Upper lobe of left lung (tissue), 6 donors: ENCODE measurements at regions not wholly inside any gene's neighbourhood (a gene's known extent, or its start where the extent isn't known, plus 50 kb on each side); places are given as distances from the start of the nearest gene placed in this dataset.

ENCODE experiments used
- ATAC-seq, 2 donors: fragments of 200-7000 bp; cut with Tn5 transposase; one replicate each; pipeline ENCODE4 v1.9.1; 2022; ENCODE audit warnings: mild to moderate bottlenecking in 2 of 2, moderate library complexity in 2 of 2; ENCODE audit not compliant: low FRiP score in 2 of 2
- DNase-seq, 2 donors: peaks; one replicate each; pipeline ENCODE4 v3.0.0-alpha.2; 2019 to 2020
- H3K27ac ChIP-seq, 4 donors: fragments of 200-600 bp; sonication (generic); one replicate each; pipeline ENCODE4 v1.5.1; 2016 to 2019
- H3K27me3 ChIP-seq, 4 donors: fragments of 200-600 bp; sonication (generic); one replicate each; pipeline ENCODE4 v1.5.1; 2017 to 2019
- H3K36me3 ChIP-seq, 4 donors: fragments of 200-600 bp; sonication (generic); one replicate each; pipeline ENCODE4 v1.5.1; 2016 to 2019
- H3K4me1 ChIP-seq, 4 donors: fragments of 200-600 bp; sonication (generic); one replicate each; pipeline ENCODE4 v1.5.1; 2018 to 2019
- H3K4me3 ChIP-seq, 4 donors: fragments of 200-600 bp; sonication (generic); one replicate each; pipeline ENCODE4 v1.5.1; 2017 to 2019; ENCODE audit warnings: mild to moderate bottlenecking in 2 of 4, moderate library complexity in 1 of 4
- H3K9me3 ChIP-seq, 4 donors: fragments of 200-600 bp; sonication (generic); one replicate each; pipeline ENCODE4 v1.5.1; 2018 to 2019
- EP300 ChIP-seq, 4 donors: sonication (generic); formaldehyde crosslinking; IDR thresholded peaks; one replicate each; pipeline ENCODE4 v1.5.1; 2017; ENCODE audit warnings: antibody characterized with exemption in 4 of 4, control low read depth in 2 of 4
- POLR2A ChIP-seq, 4 donors: fragments of 450-650 bp; IDR thresholded peaks; one replicate each; pipeline ENCODE4 v1.5.1; 2016 to 2017; ENCODE audit warnings: antibody characterized with exemption in 4 of 4, mild to moderate bottlenecking in 2 of 4
- POLR2AphosphoS5 ChIP-seq, 2 donors: sonication (generic); formaldehyde crosslinking; IDR thresholded peaks; one replicate each; pipeline ENCODE4 v1.5.1; 2017; ENCODE audit warnings: antibody characterized with exemption in 2 of 2
- WGBS, 2 donors: methylation state at CpG; one replicate each; pipeline ENCODE4 v1.1.5; 2017 to 2018; 5-methylcytosine and 5-hydroxymethylcytosine counted together
- TF ChIP-seq, protein P1 (sequence below), 6 experiments: fragments of 450-650 bp in 4 of 6; fragments of 200-600 bp in 2 of 6; sonication (generic) in 2 of 6; IDR thresholded peaks; one replicate each; pipeline ENCODE4 v1.5.1; 2016 to 2019; ENCODE audit warnings: antibody characterized with exemption in 6 of 6
- donor health status: DM: no; HTN: no; CAD: no; lungs with moderate emphysema.
- donor health status: DM: no; HTN: yes; CAD: no; lungs with severe emphysema.

DNA sequence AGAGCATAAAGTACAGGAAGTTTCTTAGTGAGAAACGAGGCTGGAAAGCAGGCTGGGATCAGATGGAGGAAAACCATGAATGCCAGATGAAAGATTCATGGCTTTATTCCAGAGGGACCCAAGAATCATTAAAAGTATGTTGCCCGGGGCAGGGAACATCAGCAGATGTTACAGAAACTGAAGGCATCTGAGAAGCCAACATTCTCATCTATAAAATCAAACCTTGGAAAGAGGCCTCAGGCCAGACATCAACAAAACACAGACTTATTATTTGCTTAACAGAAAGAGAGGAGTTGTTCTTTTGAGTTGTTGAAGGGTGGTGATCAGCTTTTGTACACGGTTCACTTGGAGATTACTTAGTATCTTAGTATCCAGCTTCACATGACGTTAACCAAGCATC lies 543.6 kb downstream of the RFC3 start:
- TF ChIP-seq POLR2A (IDR thresholded peaks at IDR 0.05) (no peak), POLR2AphosphoS5 (IDR thresholded peaks at IDR 0.05) (no peak), EP300 (IDR thresholded peaks at IDR 0.05) (no peak)
- TF ChIP-seq, protein P1, sequence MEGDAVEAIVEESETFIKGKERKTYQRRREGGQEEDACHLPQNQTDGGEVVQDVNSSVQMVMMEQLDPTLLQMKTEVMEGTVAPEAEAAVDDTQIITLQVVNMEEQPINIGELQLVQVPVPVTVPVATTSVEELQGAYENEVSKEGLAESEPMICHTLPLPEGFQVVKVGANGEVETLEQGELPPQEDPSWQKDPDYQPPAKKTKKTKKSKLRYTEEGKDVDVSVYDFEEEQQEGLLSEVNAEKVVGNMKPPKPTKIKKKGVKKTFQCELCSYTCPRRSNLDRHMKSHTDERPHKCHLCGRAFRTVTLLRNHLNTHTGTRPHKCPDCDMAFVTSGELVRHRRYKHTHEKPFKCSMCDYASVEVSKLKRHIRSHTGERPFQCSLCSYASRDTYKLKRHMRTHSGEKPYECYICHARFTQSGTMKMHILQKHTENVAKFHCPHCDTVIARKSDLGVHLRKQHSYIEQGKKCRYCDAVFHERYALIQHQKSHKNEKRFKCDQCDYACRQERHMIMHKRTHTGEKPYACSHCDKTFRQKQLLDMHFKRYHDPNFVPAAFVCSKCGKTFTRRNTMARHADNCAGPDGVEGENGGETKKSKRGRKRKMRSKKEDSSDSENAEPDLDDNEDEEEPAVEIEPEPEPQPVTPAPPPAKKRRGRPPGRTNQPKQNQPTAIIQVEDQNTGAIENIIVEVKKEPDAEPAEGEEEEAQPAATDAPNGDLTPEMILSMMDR (IDR thresholded peaks at IDR 0.05): no peak
- Histone ChIP-seq H3K27ac (no peak overlapping the region), H3K9me3 (peaks cover 0 to 4% (median 0%) of the 10 kb centered on the region in 4 donors), H3K4me1 (no peaks in the 10 kb centered on the region), H3K4me3 (no peak overlapping the region), H3K36me3 (no peaks in the 10 kb centered on the region), H3K27me3 (no peaks in the 10 kb centered on the region)
- 62 to 65% methylated on average over 4 of the region's 4 CpGs for WGBS, 2 donors
- no peak for DNase-seq
- ATAC-seq: no peak

DNA sequence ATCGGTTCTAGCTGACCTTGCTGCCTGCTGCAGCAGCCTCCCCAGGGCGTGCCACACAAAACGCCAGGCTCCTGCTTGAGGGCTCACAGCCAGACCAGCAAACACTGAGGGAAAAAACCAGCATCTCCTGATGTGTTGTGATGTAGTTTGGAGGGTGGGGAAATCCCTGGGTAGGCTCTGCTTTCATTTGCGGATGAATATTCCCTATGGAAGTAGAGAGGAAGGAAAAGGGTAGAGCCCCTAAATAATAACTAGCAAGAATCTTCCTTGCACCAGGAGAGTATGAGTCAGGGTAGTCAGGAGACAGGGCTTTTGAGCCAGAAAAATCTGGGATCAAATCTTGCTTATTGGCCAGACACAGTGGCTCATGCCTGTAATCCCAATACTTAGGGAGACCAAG lies 545.3 kb downstream of the RFC3 start:
- TF ChIP-seq EP300 (IDR thresholded peaks at IDR 0.05) (no peak), POLR2AphosphoS5 (IDR thresholded peaks at IDR 0.05) (no peak), POLR2A (IDR thresholded peaks at IDR 0.05) (no peak)
- TF ChIP-seq, protein P1 (IDR thresholded peaks at IDR 0.05): no peak
- ATAC-seq (no peak), DNase-seq (no peak)
- Histone ChIP-seq H3K36me3 (no peaks in the 10 kb centered on the region), H3K27me3 (no peaks in the 10 kb centered on the region), H3K4me3 (no peak overlapping the region), H3K27ac (no peak overlapping the region), H3K4me1 (no peaks in the 10 kb centered on the region), H3K9me3 (peaks cover 0 to 9% (median 0%) of the 10 kb centered on the region in 4 donors)
- 81 to 84% methylated on average over 4 of the region's 4 CpGs for WGBS, 2 donors

DNA sequence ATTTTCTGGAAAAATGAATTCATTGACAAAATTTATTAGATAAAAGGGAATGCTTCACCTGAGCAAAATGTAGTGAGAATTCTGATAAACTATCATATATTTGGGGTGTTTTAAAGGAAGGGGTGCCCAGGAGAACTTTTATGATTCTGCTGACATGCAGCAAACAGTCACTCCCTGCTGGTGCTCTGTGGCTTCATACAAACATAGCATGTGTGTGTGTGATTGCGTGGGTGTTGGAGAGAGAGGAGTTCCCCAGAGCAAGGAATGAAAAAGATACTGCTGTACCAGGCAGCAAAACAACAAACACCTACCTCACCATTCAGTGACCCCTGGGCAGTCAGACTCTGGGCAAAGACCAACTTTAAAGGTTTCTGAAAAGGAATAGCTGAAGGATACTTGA lies 546.7 kb downstream of the RFC3 start:
- H3K36me3 ChIP-seq: no peaks in the 10 kb centered on the region
- TF ChIP-seq POLR2A (IDR thresholded peaks at IDR 0.05): no peak
- no peak for TF ChIP-seq POLR2AphosphoS5 (IDR thresholded peaks at IDR 0.05)
- TF ChIP-seq, protein P1 (IDR thresholded peaks at IDR 0.05): no peak
- no peak for TF ChIP-seq EP300 (IDR thresholded peaks at IDR 0.05)

DNA sequence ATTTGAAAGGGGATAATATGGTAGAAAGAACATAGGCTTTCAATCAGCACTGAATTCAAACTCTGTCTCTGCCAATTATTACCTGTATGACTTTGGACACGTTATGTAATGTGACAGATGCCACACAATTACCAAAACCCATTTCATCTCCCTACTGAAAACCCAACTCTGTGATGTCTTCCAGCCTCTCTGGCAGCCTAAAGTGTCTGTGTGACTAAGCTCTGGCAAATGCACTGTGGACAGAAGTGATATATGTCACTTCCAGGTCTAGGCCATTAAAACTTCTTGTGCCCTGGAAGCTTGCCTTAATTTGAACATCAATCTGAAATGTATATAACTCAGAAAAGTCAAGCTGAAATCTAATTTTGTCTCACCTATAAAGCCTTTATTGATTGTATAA lies 552.0 kb downstream of the RFC3 start:
- Histone ChIP-seq H3K36me3 (no peaks in the 10 kb centered on the region), H3K27ac (no peak overlapping the region), H3K4me1 (no peaks in the 10 kb centered on the region), H3K9me3 (peaks cover 0 to 9% (median 0%) of the 10 kb centered on the region in 4 donors), H3K27me3 (no peaks in the 10 kb centered on the region), H3K4me3 (no peak overlapping the region)
- DNase-seq (no peak), ATAC-seq (no peak)
- 57 to 87% methylated on average over 1 of the region's 1 CpG for WGBS, 2 donors
- TF ChIP-seq POLR2A (IDR thresholded peaks at IDR 0.05): no peak
- TF ChIP-seq EP300 (IDR thresholded peaks at IDR 0.05): no peak

More for the DNA sequence above, 546.7 kb downstream of the RFC3 start:
- peaks cover 0 to 9% (median 0%) of the 10 kb centered on the region in 4 donors for H3K9me3 ChIP-seq
- no peak overlapping the region for H3K27ac ChIP-seq
- no peaks in the 10 kb centered on the region for H3K4me1 ChIP-seq
- no peaks in the 10 kb centered on the region for H3K27me3 ChIP-seq
- WGBS, 2 donors: 62 to 75% methylated on average over 1 of the region's 1 CpG
- ATAC-seq (no peak), DNase-seq (no peak)
- H3K4me3 ChIP-seq: no peak overlapping the region

DNA sequence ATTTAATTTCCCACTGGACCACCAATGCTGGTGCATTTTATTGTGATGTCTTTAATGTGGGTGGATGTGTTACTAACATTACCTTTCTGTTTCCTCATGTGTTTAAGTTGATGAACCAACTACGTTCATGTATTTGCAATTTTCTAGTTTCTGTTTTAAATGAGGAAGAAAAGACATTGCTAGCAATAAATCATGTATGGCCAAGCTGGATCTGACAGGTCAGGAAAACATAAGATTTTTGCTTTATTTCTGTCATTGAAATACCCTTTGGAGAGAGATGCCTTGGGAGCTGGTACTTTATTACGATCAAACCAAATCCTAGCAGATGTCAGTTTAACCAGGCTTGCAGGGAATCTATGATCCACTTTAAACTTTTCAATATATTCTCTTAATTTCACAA lies 553.2 kb downstream of the RFC3 start:
- DNase-seq (no peak), ATAC-seq (no peak)
- H3K27me3 ChIP-seq: no peaks in the 10 kb centered on the region
- no peaks in the 10 kb centered on the region for H3K36me3 ChIP-seq
- no peak overlapping the region for H3K27ac ChIP-seq
- H3K9me3 ChIP-seq: peaks cover 0 to 9% (median 0%) of the 10 kb centered on the region in 4 donors
- TF ChIP-seq POLR2AphosphoS5 (IDR thresholded peaks at IDR 0.05) (no peak), EP300 (IDR thresholded peaks at IDR 0.05) (no peak), POLR2A (IDR thresholded peaks at IDR 0.05) (no peak)
- TF ChIP-seq, protein P1 (IDR thresholded peaks at IDR 0.05): no peak
- H3K4me1 ChIP-seq: no peaks in the 10 kb centered on the region
- no peak overlapping the region for H3K4me3 ChIP-seq
- 67 to 77% methylated on average over 2 of the region's 2 CpGs for WGBS, 2 donors
